ENCODE measurements at regions not wholly inside any gene's neighbourhood (a gene's known extent, or its start where the extent isn't known, plus 50 kb on each side); places are given as distances from the start of the nearest gene placed in this dataset.

GRCh38 chr16:80158766-80159165, 382.0 kb upstream of the DYNLRB2 start:
- intact Hi-C loops (cut with DNase I), result no loop called here
- Histone ChIP-seq H3K4me3 (no peak overlapping the region), H3K27ac (no peak overlapping the region), H3K9me3 (replicated peaks in 1 of 3) (no peaks in the 10 kb centered on the region), H3K27me3 (no peaks in the 10 kb centered on the region), H3K4me1 (replicated peaks in 1 of 2) (no peaks in the 10 kb centered on the region), H3K36me3 (replicated peaks in 1 of 2) (no peaks in the 10 kb centered on the region)
- TF ChIP-seq POLR2A (IDR thresholded peaks at IDR 0.05) (no peak), CTCF (IDR thresholded peaks at IDR 0.05) (no peak)
- DNase-seq, result no peak
- WGBS, 4 donors, result 48 to 69% (median 59%) methylated on average over 4 of the region's 4 CpGs

- no peak for TF ChIP-seq CTCF (IDR thresholded peaks at IDR 0.05)
- TF ChIP-seq POLR2A (IDR thresholded peaks at IDR 0.05), result no peak
- Histone ChIP-seq H3K4me1 (replicated peaks in 1 of 2) (no peaks in the 10 kb centered on the region), H3K27me3 (no peaks in the 10 kb centered on the region), H3K9me3 (replicated peaks in 1 of 3) (no peaks in the 10 kb centered on the region), H3K36me3 (replicated peaks in 1 of 2) (no peaks in the 10 kb centered on the region), H3K4me3 (no peak overlapping the region), H3K27ac (no peak overlapping the region)
- intact Hi-C loops (cut with DNase I), result no loop called here
- 9 to 18% (median 14%) methylated on average over 3 of the region's 3 CpGs for WGBS, 4 donors
- DNase-seq, result no peak
Measured at GRCh38 chr16:80151722-80152111, 389.1 kb upstream of the DYNLRB2 start.

- 73 to 80% (median 74%) methylated on average over 3 of the region's 3 CpGs for WGBS, 4 donors
- intact Hi-C loops (cut with DNase I), result no loop called here
- Histone ChIP-seq H3K27ac (no peak overlapping the region), H3K27me3 (no peaks in the 10 kb centered on the region), H3K4me1 (replicated peaks in 1 of 2) (no peaks in the 10 kb centered on the region), H3K36me3 (replicated peaks in 1 of 2) (no peaks in the 10 kb centered on the region), H3K4me3 (no peak overlapping the region), H3K9me3 (replicated peaks in 1 of 3) (no peaks in the 10 kb centered on the region)
- DNase-seq, result peak in 2 of 7 donors; percentile 10 to 19
- TF ChIP-seq CTCF (IDR thresholded peaks at IDR 0.05) (no peak), POLR2A (IDR thresholded peaks at IDR 0.05) (no peak)
Measured at GRCh38 chr16:80150978-80151721, 389.6 kb upstream of the DYNLRB2 start.

GRCh38 chr16:80148826-80149225, 392.0 kb upstream of the DYNLRB2 start:
- H3K27ac ChIP-seq, result no peak overlapping the region
- H3K36me3 ChIP-seq (replicated peaks in 1 of 2), result no peaks in the 10 kb centered on the region
- H3K9me3 ChIP-seq (replicated peaks in 1 of 3), result no peaks in the 10 kb centered on the region
- TF ChIP-seq POLR2A (IDR thresholded peaks at IDR 0.05) (no peak), CTCF (IDR thresholded peaks at IDR 0.05) (no peak)
- no peaks in the 10 kb centered on the region for H3K4me1 ChIP-seq (replicated peaks in 1 of 2)
- H3K27me3 ChIP-seq, result no peaks in the 10 kb centered on the region
- no peak for DNase-seq
- no peak overlapping the region for H3K4me3 ChIP-seq
- intact Hi-C loops (cut with DNase I), result no loop called here
- WGBS, 4 donors, result 81 to 92% (median 83%) methylated on average over 3 of the region's 3 CpGs
